K562 (cell line): ENCODE measurements at regions not wholly inside any gene's neighbourhood (a gene's known extent, or its start where the extent isn't known, plus 50 kb on each side); places are given as distances from the start of the nearest gene placed in this dataset.

Source experiments
- ATAC-seq: fragments of 200-7000 bp; cut with Tn5 transposase; 3 replicates; pipeline ENCODE4 v1.9.1; 2020; ENCODE audit warnings: moderate library complexity
- BruUV-seq: library from RNA; stranded (reverse); fragments of 400-500 nt; replicated peaks from 2 replicates; lab custom pipeline; 2021; lab: Mats Ljungman, UMichigan
- CTCF ChIA-PET: fragments of 300-600 bp; formaldehyde crosslinking; extraction: SDS; loops from one replicate; lab custom pipeline; 2021; ENCODE audit warnings: low intra/inter-chr PET ratio; lab: Yijun Ruan, JAX
- POLR2A ChIA-PET: fragments of 300-600, 350-650 bp; sonication (Branson Sonifier 250); formaldehyde crosslinking; extraction: SDS; loops from one replicate; lab custom pipeline; 2021; ENCODE audit warnings: antibody characterized with exemption, inconsistent platforms; lab: Yijun Ruan, JAX
- DNase-seq, 4 experiments: peaks; one replicate each; pipeline versions ENCODE4 v3.0.0 to v3.0.0-alpha.2; 2011 to 2018; ENCODE audit warnings: low spot score in 3 of 4, mixed read lengths in 3 of 4; ENCODE audit errors: extremely low read depth in 1 of 4
- FAIRE-seq: peaks from 2 replicates; lab custom pipeline; 2011; peaks lifted over from hg19 to GRCh38; lab: Jason Lieb, UNC
- H2AFZ ChIP-seq: 2 replicates; pipeline ENCODE4 v1.6.0; 2011; ENCODE audit warnings: low read depth, low read length, control low read depth, inconsistent platforms
- H3K27ac ChIP-seq: fragments of 200-600 bp; 3 replicates; pipeline ENCODE4 v1.8.0; 2011; ENCODE audit warnings: low read depth, mild to moderate bottlenecking, control low read depth, inconsistent platforms, low read length, moderate library complexity, mixed read lengths; ENCODE audit errors: extremely low read depth
- H3K27me3 ChIP-seq, 2 experiments: fragments of 300-600 bp in 1 of 2; 2 replicates in 1 of 2; 3 replicates in 1 of 2; pipeline versions ENCODE4 v1.6.0 to v1.8.0; 2011; ENCODE audit warnings: inconsistent platforms in 2 of 2, low read length in 2 of 2, mild to moderate bottlenecking in 1 of 2, mixed read lengths in 1 of 2, moderate library complexity in 1 of 2; ENCODE audit not compliant: control insufficient read depth in 2 of 2, insufficient read depth in 2 of 2
- H3K36me3 ChIP-seq: fragments of 300-600 bp; 3 replicates; pipeline ENCODE4 v1.8.0; 2011; ENCODE audit warnings: mild to moderate bottlenecking, low read length, inconsistent platforms; ENCODE audit not compliant: control insufficient read depth, insufficient read depth
- H3K4me1 ChIP-seq, 2 experiments: fragments of 200-600 bp in 1 of 2; replicated peaks in 1 of 2; 2 replicates in 1 of 2; 3 replicates in 1 of 2; pipeline versions ENCODE4 v1.5.1 to v1.8.0; 2011; ENCODE audit warnings: inconsistent platforms in 2 of 2, low read length in 2 of 2, mild to moderate bottlenecking in 1 of 2, mixed read lengths in 1 of 2, moderate library complexity in 1 of 2; ENCODE audit not compliant: control insufficient read depth in 2 of 2, insufficient read depth in 2 of 2
- H3K4me2 ChIP-seq: 2 replicates; pipeline ENCODE4 v1.6.1; 2011; ENCODE audit warnings: low read length, control low read depth, inconsistent platforms, mixed read lengths; ENCODE audit not compliant: insufficient read depth
- H3K4me3 ChIP-seq: fragments of 200-600 bp; sonication (generic), shearing (Covaris generic); 2 replicates; pipeline ENCODE4 v1.5.1; 2016; ENCODE audit warnings: control low read depth, inconsistent platforms
- H3K79me2 ChIP-seq: fragments of 200-600 bp; 3 replicates; pipeline ENCODE4 v1.8.0; 2011; ENCODE audit warnings: low read length, inconsistent platforms; ENCODE audit not compliant: control insufficient read depth, insufficient read depth
- H3K9ac ChIP-seq, 2 experiments: 2 replicates each; pipeline versions ENCODE4 v1.6.0 to v1.6.1; 2011; ENCODE audit warnings: low read depth in 2 of 2, low read length in 2 of 2, control low read depth in 1 of 2, inconsistent platforms in 1 of 2, mild to moderate bottlenecking in 1 of 2, mixed read lengths in 1 of 2; ENCODE audit not compliant: insufficient read depth in 1 of 2
- H3K9me1 ChIP-seq: one replicate; pipeline ENCODE4 v1.6.0; 2011; ENCODE audit warnings: inconsistent platforms, mild to moderate bottlenecking, low read length, moderate library complexity; ENCODE audit not compliant: control insufficient read depth, insufficient read depth
- H3K9me3 ChIP-seq: replicated peaks from 2 replicates; pipeline ENCODE4 v1.5.1; 2011; ENCODE audit warnings: low read depth, low read length, inconsistent platforms; ENCODE audit not compliant: control insufficient read depth, insufficient read depth
- H4K20me1 ChIP-seq: replicated peaks from 2 replicates; pipeline ENCODE4 v1.6.1; 2011; ENCODE audit warnings: low read length, inconsistent platforms, mixed read lengths; ENCODE audit not compliant: control insufficient read depth, insufficient read depth
- BCL6 ChIP-seq: fragments of 250-450 bp; sonication (Bioruptor Pico); IDR thresholded peaks from 2 replicates; pipeline ENCODE4 v1.4.0; 2020
- JUNB ChIP-seq: fragments of 450-650 bp; formaldehyde crosslinking; conservative IDR thresholded peaks from 2 replicates; pipeline ENCODE4 v1.4.0; 2020; ENCODE audit warnings: mild to moderate bottlenecking
- TRIM24 ChIP-seq, 2 experiments: fragments of 450-650 bp; IDR thresholded peaks; 2 replicates each; pipeline ENCODE4 v1.6.1; 2016
- ZBTB8A ChIP-seq: fragments of 450-650 bp; IDR thresholded peaks from 2 replicates; pipeline ENCODE4 v1.6.1; 2018; ENCODE audit warnings: mild to moderate bottlenecking, moderate library complexity; ENCODE audit not compliant: partially characterized antibody
- ZNF561 ChIP-seq: fragments of 450-650 bp; formaldehyde crosslinking; conservative IDR thresholded peaks from 2 replicates; pipeline ENCODE4 v1.4.0; 2020; ENCODE audit warnings: mild to moderate bottlenecking, moderate library complexity
- WGBS: fragments of 100-300 bp; shearing (Covaris generic); methylation state at CpG from one replicate; pipeline ENCODE4 v1.1.6; 2016; ENCODE audit warnings: low coverage, mixed read lengths; ENCODE audit not compliant: insufficient coverage; ENCODE audit errors: missing lambda C conversion rate; 5-methylcytosine and 5-hydroxymethylcytosine counted together
- in situ Hi-C: fragments of 300-500 bp; cut with MboI; formaldehyde crosslinking; loops from 4 replicates; pipeline ENCODE4 v1.15.0; 2018; ENCODE audit warnings: inconsistent platforms, mixed read lengths
- intact Hi-C: fragments of 100-400 bp; cut with micrococcal nuclease; formaldehyde crosslinking; loops from 2 replicates; pipeline ENCODE4 v1.14.2; 2022
- TF ChIP-seq, protein P1 (sequence below): fragments of 450-650 bp; IDR thresholded peaks from 2 replicates; pipeline ENCODE4 v1.6.1; 2017; ENCODE audit warnings: antibody characterized with exemption, mild to moderate bottlenecking
- TF ChIP-seq, protein P2 (sequence below): fragments of 250-450 bp; sonication (Bioruptor Pico); IDR thresholded peaks from 2 replicates; pipeline ENCODE4 v1.9.0; 2021; ENCODE audit warnings: mild to moderate bottlenecking, inconsistent platforms
- TF ChIP-seq, protein P3 (sequence below): sonication (generic); formaldehyde crosslinking; IDR thresholded peaks from 2 replicates; pipeline ENCODE4 v1.8.0; 2022; ENCODE audit warnings: missing genetic modification reagents, mild to moderate bottlenecking, borderline replicate concordance

DNA sequence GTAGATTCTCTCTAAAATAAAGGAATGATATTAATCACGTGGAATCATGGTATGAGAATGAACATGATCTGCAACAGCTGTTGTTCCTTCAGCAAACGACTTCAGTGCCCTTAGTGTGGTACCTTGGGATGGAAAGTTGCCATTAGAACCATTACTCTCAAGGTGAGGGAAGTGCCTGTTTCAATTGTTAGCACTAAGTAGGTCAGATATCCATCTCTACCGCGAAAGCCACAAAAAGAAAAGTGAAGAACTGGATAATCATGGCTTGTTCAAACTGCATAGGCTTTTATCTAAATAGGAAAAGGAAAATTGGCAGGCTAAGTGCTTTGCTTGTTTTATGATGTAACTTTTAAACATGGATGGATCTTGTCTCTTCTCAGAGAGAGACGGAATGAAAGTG is 380.7 kb downstream of the MRPS30 start:
- Histone ChIP-seq H3K4me2 (no peak overlapping the region), H3K36me3 (no peaks in the 10 kb centered on the region), H3K9ac (no peak overlapping the region), H3K9me3 (no peaks in the 10 kb centered on the region), H2AFZ (no peak overlapping the region), H4K20me1 (no peaks in the 10 kb centered on the region)
- intact Hi-C loops, result no loop called here
- no TSS peak for BruUV-seq
- no peak for DNase-seq
- POLR2A ChIA-PET, result no interaction called here
- TF ChIP-seq JUNB (CRISPR knock-in tag), result no peak
- TF ChIP-seq TRIM24 (IDR thresholded peaks at IDR 0.05), result no peak
- TF ChIP-seq ZNF561 (CRISPR knock-in tag), result no peak
- TF ChIP-seq, all 486 proteins: peak for 0
- WGBS, result 1% methylated on average over 5 of the region's 5 CpGs
- ATAC-seq (no peak), FAIRE-seq (no peak)
- no peaks in the 10 kb centered on the region for H3K27me3 ChIP-seq
- H3K4me3 ChIP-seq, result no peak overlapping the region
- no peaks in the 10 kb centered on the region for H3K9me1 ChIP-seq
- no peaks in the 10 kb centered on the region for H3K4me1 ChIP-seq
- in situ Hi-C loops, result no loop called here
- CTCF ChIA-PET, result no interaction called here
- no peaks in the 10 kb centered on the region for H3K79me2 ChIP-seq
- no peak overlapping the region for H3K27ac ChIP-seq

GRCh38 chr5:45195026-45195425 is 386.3 kb downstream of the MRPS30 start:
- Histone ChIP-seq H3K36me3 (no peaks in the 10 kb centered on the region), H4K20me1 (no peaks in the 10 kb centered on the region), H3K9me3 (no peaks in the 10 kb centered on the region), H3K27ac (no peak overlapping the region), H3K9ac (no peak overlapping the region), H2AFZ (no peak overlapping the region), H3K4me1 (no peaks in the 10 kb centered on the region), H3K27me3 (no peaks in the 10 kb centered on the region), H3K4me3 (no peak overlapping the region), H3K4me2 (no peak overlapping the region), H3K79me2 (no peaks in the 10 kb centered on the region), H3K9me1 (no peaks in the 10 kb centered on the region)
- BruUV-seq, result no TSS peak
- ChIA-PET CTCF (no interaction called here), POLR2A (no interaction called here)
- FAIRE-seq (no peak), ATAC-seq (no peak), DNase-seq (no peak)
- intact Hi-C loops, result no loop called here
- WGBS, result 0% methylated on average over 1 of the region's 1 CpG
- in situ Hi-C loops, result no loop called here
- TF ChIP-seq, protein P1, sequence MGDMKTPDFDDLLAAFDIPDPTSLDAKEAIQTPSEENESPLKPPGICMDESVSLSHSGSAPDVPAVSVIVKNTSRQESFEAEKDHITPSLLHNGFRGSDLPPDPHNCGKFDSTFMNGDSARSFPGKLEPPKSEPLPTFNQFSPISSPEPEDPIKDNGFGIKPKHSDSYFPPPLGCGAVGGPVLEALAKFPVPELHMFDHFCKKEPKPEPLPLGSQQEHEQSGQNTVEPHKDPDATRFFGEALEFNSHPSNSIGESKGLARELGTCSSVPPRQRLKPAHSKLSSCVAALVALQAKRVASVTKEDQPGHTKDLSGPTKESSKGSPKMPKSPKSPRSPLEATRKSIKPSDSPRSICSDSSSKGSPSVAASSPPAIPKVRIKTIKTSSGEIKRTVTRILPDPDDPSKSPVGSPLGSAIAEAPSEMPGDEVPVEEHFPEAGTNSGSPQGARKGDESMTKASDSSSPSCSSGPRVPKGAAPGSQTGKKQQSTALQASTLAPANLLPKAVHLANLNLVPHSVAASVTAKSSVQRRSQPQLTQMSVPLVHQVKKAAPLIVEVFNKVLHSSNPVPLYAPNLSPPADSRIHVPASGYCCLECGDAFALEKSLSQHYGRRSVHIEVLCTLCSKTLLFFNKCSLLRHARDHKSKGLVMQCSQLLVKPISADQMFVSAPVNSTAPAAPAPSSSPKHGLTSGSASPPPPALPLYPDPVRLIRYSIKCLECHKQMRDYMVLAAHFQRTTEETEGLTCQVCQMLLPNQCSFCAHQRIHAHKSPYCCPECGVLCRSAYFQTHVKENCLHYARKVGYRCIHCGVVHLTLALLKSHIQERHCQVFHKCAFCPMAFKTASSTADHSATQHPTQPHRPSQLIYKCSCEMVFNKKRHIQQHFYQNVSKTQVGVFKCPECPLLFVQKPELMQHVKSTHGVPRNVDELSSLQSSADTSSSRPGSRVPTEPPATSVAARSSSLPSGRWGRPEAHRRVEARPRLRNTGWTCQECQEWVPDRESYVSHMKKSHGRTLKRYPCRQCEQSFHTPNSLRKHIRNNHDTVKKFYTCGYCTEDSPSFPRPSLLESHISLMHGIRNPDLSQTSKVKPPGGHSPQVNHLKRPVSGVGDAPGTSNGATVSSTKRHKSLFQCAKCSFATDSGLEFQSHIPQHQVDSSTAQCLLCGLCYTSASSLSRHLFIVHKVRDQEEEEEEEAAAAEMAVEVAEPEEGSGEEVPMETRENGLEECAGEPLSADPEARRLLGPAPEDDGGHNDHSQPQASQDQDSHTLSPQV, result no peak
- TF ChIP-seq, protein P2, sequence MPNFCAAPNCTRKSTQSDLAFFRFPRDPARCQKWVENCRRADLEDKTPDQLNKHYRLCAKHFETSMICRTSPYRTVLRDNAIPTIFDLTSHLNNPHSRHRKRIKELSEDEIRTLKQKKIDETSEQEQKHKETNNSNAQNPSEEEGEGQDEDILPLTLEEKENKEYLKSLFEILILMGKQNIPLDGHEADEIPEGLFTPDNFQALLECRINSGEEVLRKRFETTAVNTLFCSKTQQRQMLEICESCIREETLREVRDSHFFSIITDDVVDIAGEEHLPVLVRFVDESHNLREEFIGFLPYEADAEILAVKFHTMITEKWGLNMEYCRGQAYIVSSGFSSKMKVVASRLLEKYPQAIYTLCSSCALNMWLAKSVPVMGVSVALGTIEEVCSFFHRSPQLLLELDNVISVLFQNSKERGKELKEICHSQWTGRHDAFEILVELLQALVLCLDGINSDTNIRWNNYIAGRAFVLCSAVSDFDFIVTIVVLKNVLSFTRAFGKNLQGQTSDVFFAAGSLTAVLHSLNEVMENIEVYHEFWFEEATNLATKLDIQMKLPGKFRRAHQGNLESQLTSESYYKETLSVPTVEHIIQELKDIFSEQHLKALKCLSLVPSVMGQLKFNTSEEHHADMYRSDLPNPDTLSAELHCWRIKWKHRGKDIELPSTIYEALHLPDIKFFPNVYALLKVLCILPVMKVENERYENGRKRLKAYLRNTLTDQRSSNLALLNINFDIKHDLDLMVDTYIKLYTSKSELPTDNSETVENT (CRISPR knock-in tag), result no peak
- TF ChIP-seq, protein P3, sequence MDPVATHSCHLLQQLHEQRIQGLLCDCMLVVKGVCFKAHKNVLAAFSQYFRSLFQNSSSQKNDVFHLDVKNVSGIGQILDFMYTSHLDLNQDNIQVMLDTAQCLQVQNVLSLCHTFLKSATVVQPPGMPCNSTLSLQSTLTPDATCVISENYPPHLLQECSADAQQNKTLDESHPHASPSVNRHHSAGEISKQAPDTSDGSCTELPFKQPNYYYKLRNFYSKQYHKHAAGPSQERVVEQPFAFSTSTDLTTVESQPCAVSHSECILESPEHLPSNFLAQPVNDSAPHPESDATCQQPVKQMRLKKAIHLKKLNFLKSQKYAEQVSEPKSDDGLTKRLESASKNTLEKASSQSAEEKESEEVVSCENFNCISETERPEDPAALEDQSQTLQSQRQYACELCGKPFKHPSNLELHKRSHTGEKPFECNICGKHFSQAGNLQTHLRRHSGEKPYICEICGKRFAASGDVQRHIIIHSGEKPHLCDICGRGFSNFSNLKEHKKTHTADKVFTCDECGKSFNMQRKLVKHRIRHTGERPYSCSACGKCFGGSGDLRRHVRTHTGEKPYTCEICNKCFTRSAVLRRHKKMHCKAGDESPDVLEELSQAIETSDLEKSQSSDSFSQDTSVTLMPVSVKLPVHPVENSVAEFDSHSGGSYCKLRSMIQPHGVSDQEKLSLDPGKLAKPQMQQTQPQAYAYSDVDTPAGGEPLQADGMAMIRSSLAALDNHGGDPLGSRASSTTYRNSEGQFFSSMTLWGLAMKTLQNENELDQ (CRISPR knock-in tag), result no peak
- TF ChIP-seq ZBTB8A (no peak), BCL6 (no peak)
